Lung (tissue), 11 donors: ENCODE measurements at regions not wholly inside any gene's neighbourhood (a gene's known extent, or its start where the extent isn't known, plus 50 kb on each side); places are given as distances from the start of the nearest gene placed in this dataset.
"Not testable (repeated sequence)": the region's sequence is repeated elsewhere in the genome, so short reads cannot be mapped to it uniquely, and the experiment has no call there.

Experiments
- ATAC-seq: fragments of 200-7000 bp; cut with Tn5 transposase; one replicate; pipeline ENCODE4 v1.9.1; 2020; ENCODE audit warnings: moderate number of reproducible peaks; ENCODE audit not compliant: insufficient read depth, low FRiP score
- DNase-seq, 3 donors: peaks; one replicate each; pipeline ENCODE4 v3.0.0-alpha.2; 2013 to 2017
- H3K27ac ChIP-seq, 2 donors: one replicate each; pipeline ENCODE4 v1.5.1; 2013; ENCODE audit warnings: mild to moderate bottlenecking in 2 of 2, moderate library complexity in 2 of 2, control low read depth in 1 of 2, inconsistent platforms in 1 of 2, low read depth in 1 of 2, low read length in 1 of 2
- H3K27me3 ChIP-seq, 3 donors: one replicate each; pipeline ENCODE4 v1.5.1; 2013; ENCODE audit warnings: low read length in 2 of 3; ENCODE audit not compliant: control insufficient read depth in 3 of 3, insufficient read depth in 3 of 3
- H3K36me3 ChIP-seq, 4 donors: one replicate each; pipeline ENCODE4 v1.5.1; 2013; ENCODE audit warnings: low read length in 4 of 4, mild to moderate bottlenecking in 1 of 4, moderate library complexity in 1 of 4; ENCODE audit not compliant: control insufficient read depth in 4 of 4, insufficient read depth in 4 of 4
- H3K4me1 ChIP-seq, 5 donors: one replicate each; pipeline ENCODE4 v1.5.1; 2013; ENCODE audit warnings: low read length in 5 of 5, mild to moderate bottlenecking in 2 of 5, moderate library complexity in 1 of 5; ENCODE audit not compliant: control insufficient read depth in 5 of 5, insufficient read depth in 5 of 5
- H3K4me3 ChIP-seq: one replicate; pipeline ENCODE4 v1.5.1; 2013; ENCODE audit warnings: mild to moderate bottlenecking, control low read depth, moderate library complexity
- H3K9ac ChIP-seq, 2 donors: one replicate each; pipeline ENCODE4 v1.5.1; 2013; ENCODE audit warnings: low read length in 2 of 2, control low read depth in 1 of 2; ENCODE audit not compliant: insufficient read depth in 1 of 2
- H3K9me3 ChIP-seq, 4 donors: one replicate each; pipeline ENCODE4 v1.5.1; 2013; ENCODE audit warnings: low read length in 3 of 4, mild to moderate bottlenecking in 1 of 4, moderate library complexity in 1 of 4; ENCODE audit not compliant: control insufficient read depth in 4 of 4, insufficient read depth in 3 of 4
- CTCF ChIP-seq: IDR thresholded peaks from 2 replicates; pipeline ENCODE4 v1.5.1; 2012; ENCODE audit warnings: mild to moderate bottlenecking; ENCODE audit errors: control extremely low read depth, extremely low read depth
- WGBS, 2 donors: extraction: QIAGEN DNeasy Blood & Tissue Kit; methylation state at CpG; one replicate each; pipeline ENCODE4 v1.1.7; 2013; 5-methylcytosine and 5-hydroxymethylcytosine counted together
- donor health status: control.
- donor health status: control.
- donor health status: Bipolar disorder and iron deficiency.
- donor health status: healthy.
- donor health status: DM: yes; HTN: yes; CAD: no.

GRCh38 chr9:105119156-105119555 is 125.3 kb upstream of the SLC44A1 start:
- Histone ChIP-seq H3K4me1 (peaks cover 0 to 3% (median 0%) of the 10 kb centered on the region in 5 donors), H3K27ac (no peak overlapping the region), H3K9ac (no peak overlapping the region), H3K9me3 (no peaks in the 10 kb centered on the region), H3K4me3 (no peak overlapping the region), H3K36me3 (no peaks in the 10 kb centered on the region), H3K27me3 (no peaks in the 10 kb centered on the region)
- WGBS, 2 donors: 79 to 86% methylated on average over 6 of the region's 6 CpGs
- ATAC-seq: no peak
- TF ChIP-seq CTCF: no peak
- no peak for DNase-seq

GRCh38 chr9:105121861-105122430 is 122.5 kb upstream of the SLC44A1 start:
- no peak overlapping the region for H3K9ac ChIP-seq
- ATAC-seq (no peak), DNase-seq (no peak)
- H3K4me1 ChIP-seq: peaks cover 0 to 4% (median 0%) of the 10 kb centered on the region in 5 donors
- no peak overlapping the region for H3K4me3 ChIP-seq
- H3K9me3 ChIP-seq: no peaks in the 10 kb centered on the region
- no peak for TF ChIP-seq CTCF
- H3K36me3 ChIP-seq: no peaks in the 10 kb centered on the region
- WGBS, 2 donors: 73 to 80% methylated on average over 3 of the region's 3 CpGs
- H3K27me3 ChIP-seq: no peaks in the 10 kb centered on the region
- no peak overlapping the region for H3K27ac ChIP-seq

DNA sequence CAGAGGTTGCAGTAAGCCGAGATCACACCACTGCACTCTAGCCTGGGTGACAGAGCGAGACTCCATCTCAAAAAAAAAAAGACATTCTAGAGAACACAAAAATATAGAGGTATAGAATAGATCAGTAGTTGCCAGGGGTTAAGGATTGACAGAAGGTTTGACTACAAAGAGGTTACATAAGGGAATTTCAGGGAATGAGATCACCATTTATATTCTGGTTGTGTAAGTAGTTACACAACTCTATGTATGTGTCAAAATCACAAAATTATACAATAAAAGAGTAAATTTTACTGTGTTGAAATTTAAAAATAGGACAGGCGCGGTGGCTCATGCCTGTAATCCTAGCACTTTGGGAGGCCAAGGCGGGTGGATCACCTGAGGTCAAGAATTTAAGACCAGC is 119.9 kb upstream of the SLC44A1 start:
- H3K36me3 ChIP-seq, ATAC-seq, H3K9me3 ChIP-seq, H3K4me3 ChIP-seq, H3K27ac ChIP-seq, H3K4me1 ChIP-seq, H3K27me3 ChIP-seq, H3K9ac ChIP-seq, DNase-seq: not testable (repeated sequence)
- WGBS, 2 donors: 63 to 83% methylated on average over 5 of the region's 5 CpGs

DNA sequence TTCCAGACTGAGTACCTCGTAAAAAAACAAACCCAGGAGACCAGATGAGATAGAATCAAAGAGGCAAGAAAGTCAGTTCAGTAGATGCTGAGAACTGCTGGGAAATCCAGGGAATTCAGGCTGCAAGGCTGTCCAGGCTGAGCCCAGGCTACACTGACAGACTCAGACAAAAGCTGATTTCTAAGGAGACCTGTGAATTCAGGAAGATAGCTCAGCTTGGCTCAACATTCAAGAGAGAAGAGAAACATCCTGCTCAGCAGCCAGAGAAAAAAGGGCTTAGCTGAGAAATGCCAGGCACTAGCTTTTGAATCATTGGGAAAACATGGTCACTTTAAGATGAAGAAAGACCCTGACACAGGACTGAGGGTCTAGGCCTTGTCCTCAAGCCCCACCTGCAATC is 118.2 kb upstream of the SLC44A1 start:
- Histone ChIP-seq H3K36me3 (no peaks in the 10 kb centered on the region), H3K9me3 (no peaks in the 10 kb centered on the region), H3K27ac (no peak overlapping the region), H3K9ac (no peak overlapping the region), H3K4me1 (peaks cover 0 to 6% (median 0%) of the 10 kb centered on the region in 5 donors), H3K27me3 (no peaks in the 10 kb centered on the region), H3K4me3 (no peak overlapping the region)
- ATAC-seq: no peak
- WGBS, 2 donors: 91% methylated on average over 1 of the region's 1 CpG
- TF ChIP-seq CTCF: no peak
- DNase-seq: no peak
